Keratinocyte (primary cell): ENCODE measurements at regions not wholly inside any gene's neighbourhood (a gene's known extent, or its start where the extent isn't known, plus 50 kb on each side); places are given as distances from the start of the nearest gene placed in this dataset.
A peak's percentile ranks its signal among the peaks of the same experiment; 100 is the strongest.
"Not testable (repeated sequence)": the region's sequence is repeated elsewhere in the genome, so short reads cannot be mapped to it uniquely, and the experiment has no call there.

Source experiments
- DNase-seq: peaks from one replicate; pipeline ENCODE4 v3.0.0-alpha.2; 2011; ENCODE audit warnings: low read depth, missing footprints, low spot score
- FAIRE-seq: peaks from 2 replicates; lab custom pipeline; 2011; peaks lifted over from hg19 to GRCh38; lab: Jason Lieb, UNC
- H2AFZ ChIP-seq: 2 replicates; pipeline ENCODE4 v1.6.0; 2012; ENCODE audit warnings: low read length, control low read depth, inconsistent platforms; ENCODE audit not compliant: control insufficient read depth
- H3K27ac ChIP-seq: 2 replicates; pipeline ENCODE4 v1.5.1; 2011; ENCODE audit warnings: low read length; ENCODE audit not compliant: control insufficient read depth, insufficient read depth
- H3K27me3 ChIP-seq: 3 replicates; pipeline ENCODE4 v1.6.0; 2011; ENCODE audit warnings: low read length; ENCODE audit not compliant: control insufficient read depth, insufficient read depth; ENCODE audit errors: extremely low read depth
- H3K36me3 ChIP-seq, 2 experiments: 2 replicates in 1 of 2; 3 replicates in 1 of 2; pipeline ENCODE4 v1.5.1; 2011; ENCODE audit warnings: low read length in 2 of 2, mild to moderate bottlenecking in 1 of 2; ENCODE audit not compliant: control insufficient read depth in 2 of 2, insufficient read depth in 2 of 2; ENCODE audit errors: extremely low read depth in 1 of 2
- H3K4me1 ChIP-seq: 3 replicates; pipeline ENCODE4 v1.5.1; 2011; ENCODE audit warnings: low read length; ENCODE audit not compliant: control insufficient read depth, insufficient read depth; ENCODE audit errors: extremely low read depth
- H3K4me2 ChIP-seq: 3 replicates; pipeline ENCODE4 v1.6.0; 2011; ENCODE audit warnings: low read depth, low read length; ENCODE audit not compliant: control insufficient read depth, insufficient read depth; ENCODE audit errors: extremely low read depth
- H3K4me3 ChIP-seq, 3 experiments: fragments of 200-600 bp in 1 of 3; sonication (generic) in 1 of 3; 2 replicates in 2 of 3; 3 replicates in 1 of 3; pipeline ENCODE4 v1.5.1; 2011 to 2016; ENCODE audit warnings: low read length in 3 of 3, mild to moderate bottlenecking in 3 of 3, control low read depth in 2 of 3, inconsistent platforms in 1 of 3, low read depth in 1 of 3, mixed read lengths in 1 of 3, mixed run types in 1 of 3, moderate library complexity in 1 of 3; ENCODE audit not compliant: control insufficient read depth in 2 of 3, insufficient read depth in 2 of 3; ENCODE audit errors: extremely low read depth in 1 of 3
- H3K79me2 ChIP-seq: 2 replicates; pipeline ENCODE4 v1.6.0; 2012; ENCODE audit warnings: low read length; ENCODE audit not compliant: control insufficient read depth, insufficient read depth
- H3K9ac ChIP-seq: 3 replicates; pipeline ENCODE4 v1.6.0; 2011; ENCODE audit warnings: low read length; ENCODE audit not compliant: control insufficient read depth, insufficient read depth; ENCODE audit errors: extremely low read depth
- H3K9me1 ChIP-seq: 3 replicates; pipeline ENCODE4 v1.6.0; 2011; ENCODE audit warnings: low read length; ENCODE audit not compliant: control insufficient read depth, insufficient read depth; ENCODE audit errors: extremely low read depth
- H3K9me3 ChIP-seq: 2 replicates; pipeline ENCODE4 v1.5.1; 2012; ENCODE audit warnings: low read depth, low read length; ENCODE audit not compliant: control insufficient read depth
- H4K20me1 ChIP-seq: 3 replicates; pipeline ENCODE4 v1.6.0; 2011; ENCODE audit warnings: low read length; ENCODE audit not compliant: control insufficient read depth, insufficient read depth; ENCODE audit errors: extremely low read depth
- EZH2 ChIP-seq: IDR thresholded peaks from one replicate; pipeline ENCODE4 v1.6.1; 2012; ENCODE audit warnings: inconsistent platforms, mild to moderate bottlenecking, low read length, moderate library complexity
- dilution Hi-C: fragments of 300-500 bp; cut with MboI; formaldehyde crosslinking; loops from one replicate; pipeline ENCODE4 v1.7.0; 2020; ENCODE audit warnings: low sequenced_read_pairs; ENCODE audit not compliant: extremely low pct_ligation_motif_present
- TF ChIP-seq, protein P1 (sequence below), 3 experiments: IDR thresholded peaks in 1 of 3; conservative IDR thresholded peaks in 1 of 3; optimal IDR thresholded peaks in 1 of 3; 2 replicates in 2 of 3; 3 replicates in 1 of 3; pipeline versions ENCODE3 to v1.5.1; 2011; ENCODE audit warnings: low read length in 3 of 3, mild to moderate bottlenecking in 3 of 3, moderate library complexity in 2 of 3, control low read depth in 1 of 3, inconsistent platforms in 1 of 3; ENCODE audit not compliant: insufficient read depth in 2 of 3; ENCODE audit errors: extremely low read depth in 1 of 3

- Histone ChIP-seq H4K20me1 (no peaks in the 10 kb centered on the region), H3K27ac (no peak overlapping the region), H3K9ac (no peak overlapping the region), H2AFZ (no peak overlapping the region), H3K9me1 (no peaks in the 10 kb centered on the region), H3K9me3 (no peaks in the 10 kb centered on the region), H3K27me3 (no peaks in the 10 kb centered on the region), H3K36me3 (no peaks in the 10 kb centered on the region), H3K4me1 (peaks cover 23% of the 10 kb centered on the region), H3K4me2 (no peak overlapping the region), H3K4me3 (no peak overlapping the region), H3K79me2 (no peaks in the 10 kb centered on the region)
- dilution Hi-C loops: no loop called here
- FAIRE-seq (no peak), DNase-seq (no peak)
- no peak for TF ChIP-seq EZH2
- TF ChIP-seq, protein P1, sequence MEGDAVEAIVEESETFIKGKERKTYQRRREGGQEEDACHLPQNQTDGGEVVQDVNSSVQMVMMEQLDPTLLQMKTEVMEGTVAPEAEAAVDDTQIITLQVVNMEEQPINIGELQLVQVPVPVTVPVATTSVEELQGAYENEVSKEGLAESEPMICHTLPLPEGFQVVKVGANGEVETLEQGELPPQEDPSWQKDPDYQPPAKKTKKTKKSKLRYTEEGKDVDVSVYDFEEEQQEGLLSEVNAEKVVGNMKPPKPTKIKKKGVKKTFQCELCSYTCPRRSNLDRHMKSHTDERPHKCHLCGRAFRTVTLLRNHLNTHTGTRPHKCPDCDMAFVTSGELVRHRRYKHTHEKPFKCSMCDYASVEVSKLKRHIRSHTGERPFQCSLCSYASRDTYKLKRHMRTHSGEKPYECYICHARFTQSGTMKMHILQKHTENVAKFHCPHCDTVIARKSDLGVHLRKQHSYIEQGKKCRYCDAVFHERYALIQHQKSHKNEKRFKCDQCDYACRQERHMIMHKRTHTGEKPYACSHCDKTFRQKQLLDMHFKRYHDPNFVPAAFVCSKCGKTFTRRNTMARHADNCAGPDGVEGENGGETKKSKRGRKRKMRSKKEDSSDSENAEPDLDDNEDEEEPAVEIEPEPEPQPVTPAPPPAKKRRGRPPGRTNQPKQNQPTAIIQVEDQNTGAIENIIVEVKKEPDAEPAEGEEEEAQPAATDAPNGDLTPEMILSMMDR (optimal IDR thresholded peaks at IDR 0.05 in 1 of 3, IDR thresholded peaks at IDR 0.05 in 1 of 3, conservative IDR thresholded peaks at IDR 0.05 in 1 of 3; ENCODE audit: extremely low read depth in 1 of 3, insufficient read depth in 2 of 3, low read length in 3 of 3): no peak
Measured at GRCh38 chr14:85074955-85075354, 455.0 kb upstream of the FLRT2 start.

- no peak overlapping the region for H3K9ac ChIP-seq
- H4K20me1 ChIP-seq: no peaks in the 10 kb centered on the region
- H3K79me2 ChIP-seq: no peaks in the 10 kb centered on the region
- no peak for TF ChIP-seq EZH2
- DNase-seq: no peak
- H3K36me3 ChIP-seq: no peaks in the 10 kb centered on the region
- H3K4me2 ChIP-seq: peak overlapping the region; percentile 1
- H3K4me1 ChIP-seq: peaks cover 23% of the 10 kb centered on the region
- H3K4me3 ChIP-seq: no peak overlapping the region
- FAIRE-seq: no peak
- dilution Hi-C loops: no loop called here
- no peaks in the 10 kb centered on the region for H3K9me1 ChIP-seq
- H2AFZ ChIP-seq: peak overlapping the region; percentile 16
- no peaks in the 10 kb centered on the region for H3K27me3 ChIP-seq
- H3K9me3 ChIP-seq: no peaks in the 10 kb centered on the region
- no peak overlapping the region for H3K27ac ChIP-seq
Measured at GRCh38 chr14:85075694-85076476, 454.1 kb upstream of the FLRT2 start.

DNA sequence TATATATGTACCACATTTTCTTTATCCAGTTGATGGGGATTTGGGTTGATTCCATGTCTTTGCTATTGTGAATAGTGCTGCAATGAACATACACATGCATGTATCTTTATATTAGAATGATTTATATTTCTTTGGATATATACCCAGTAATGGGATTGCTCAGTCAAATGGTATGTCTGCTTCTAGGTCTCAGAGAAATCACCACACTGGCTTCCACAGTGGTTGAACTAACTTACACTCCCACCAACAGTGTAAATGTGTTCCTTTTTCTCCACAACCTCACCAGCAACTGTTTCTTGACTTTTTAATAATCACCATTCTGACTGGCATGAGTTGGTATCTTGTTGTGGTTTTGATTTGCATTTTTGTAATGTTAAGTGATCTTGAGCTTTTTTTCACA is 452.2 kb upstream of the FLRT2 start:
- H3K27me3 ChIP-seq, H3K4me2 ChIP-seq, H3K9me1 ChIP-seq, H2AFZ ChIP-seq, H3K36me3 ChIP-seq, H4K20me1 ChIP-seq, H3K9me3 ChIP-seq, H3K4me3 ChIP-seq, DNase-seq, H3K27ac ChIP-seq, dilution Hi-C loops, FAIRE-seq, H3K9ac ChIP-seq, H3K79me2 ChIP-seq: not testable (repeated sequence)
- H3K4me1 ChIP-seq: peaks cover 23% of the 10 kb centered on the region
